Activated T-cell treated with anti-CD3 and anti-CD28 coated beads for 48 hours (primary cell): ENCODE measurements at regions not wholly inside any gene's neighbourhood (a gene's known extent, or its start where the extent isn't known, plus 50 kb on each side); places are given as distances from the start of the nearest gene placed in this dataset.

Experiments used
- DNase-seq: peaks from one replicate; pipeline ENCODE4 v3.0.0-alpha.2; 2020; ENCODE audit warnings: low read depth

GRCh38 chr18:78727877-78728783 lies 251.5 kb upstream of the SALL3 start:
- DNase-seq: no peak

DNA sequence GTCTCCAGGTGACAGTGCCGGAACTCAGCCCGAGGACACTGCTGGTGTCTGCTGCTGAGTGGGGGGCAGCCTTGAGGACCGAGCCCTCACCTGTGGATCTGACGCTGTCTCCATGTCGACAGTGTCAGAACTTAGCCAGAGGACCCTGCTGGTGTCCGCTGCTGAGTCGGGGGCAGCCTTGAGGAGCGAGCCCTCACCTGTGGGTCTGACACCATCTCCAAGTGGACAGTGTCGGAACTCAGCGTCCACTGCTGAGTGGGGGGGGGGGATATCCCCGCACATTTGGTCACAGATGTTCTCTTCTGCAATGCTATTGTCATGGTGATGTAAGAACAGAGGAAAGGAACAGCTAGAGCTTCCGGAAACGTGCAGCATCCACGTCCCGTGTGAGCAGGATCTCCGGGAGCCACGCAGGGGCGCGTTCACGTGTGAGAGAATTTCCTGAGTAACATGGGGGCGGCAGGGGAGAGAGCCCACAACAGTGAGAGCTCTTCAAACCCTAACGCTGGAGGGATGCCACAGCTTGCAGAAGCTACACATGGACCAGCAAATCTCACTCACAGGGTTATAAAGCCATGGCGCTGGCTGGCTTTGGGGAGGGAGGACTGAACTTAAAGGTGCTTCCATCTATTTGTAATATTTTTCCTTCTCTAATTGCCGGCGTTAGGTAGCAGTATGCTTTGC lies 250.7 kb upstream of the SALL3 start:
- no peak for DNase-seq

- no peak for DNase-seq
Observed at GRCh38 chr18:78730546-78730945, 249.1 kb upstream of the SALL3 start.

DNA sequence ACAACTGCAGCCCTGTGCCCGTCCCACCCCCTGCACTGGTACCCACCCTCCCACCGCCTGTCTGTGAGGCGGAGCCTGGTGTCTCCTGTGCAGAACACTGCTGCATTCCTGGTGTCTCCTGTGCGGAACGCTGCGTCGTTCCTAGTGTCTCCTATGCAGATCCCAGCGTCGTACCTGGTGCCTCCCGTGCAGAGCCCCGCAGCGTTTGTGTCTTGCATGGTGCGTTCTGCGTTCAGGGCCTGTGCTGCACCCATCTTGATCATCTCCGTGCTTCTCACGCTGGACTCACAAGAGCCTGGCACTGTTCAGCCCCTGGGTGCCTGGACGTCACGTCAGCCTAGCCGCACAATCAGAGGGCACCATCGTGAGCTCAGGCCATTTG lies 248.6 kb upstream of the SALL3 start:
- DNase-seq: no peak

- no peak for DNase-seq
Observed at GRCh38 chr18:78731398-78732032, 248.1 kb upstream of the SALL3 start.

- no peak for DNase-seq
Observed at GRCh38 chr18:78732273-78733210, 247.1 kb upstream of the SALL3 start.

DNA sequence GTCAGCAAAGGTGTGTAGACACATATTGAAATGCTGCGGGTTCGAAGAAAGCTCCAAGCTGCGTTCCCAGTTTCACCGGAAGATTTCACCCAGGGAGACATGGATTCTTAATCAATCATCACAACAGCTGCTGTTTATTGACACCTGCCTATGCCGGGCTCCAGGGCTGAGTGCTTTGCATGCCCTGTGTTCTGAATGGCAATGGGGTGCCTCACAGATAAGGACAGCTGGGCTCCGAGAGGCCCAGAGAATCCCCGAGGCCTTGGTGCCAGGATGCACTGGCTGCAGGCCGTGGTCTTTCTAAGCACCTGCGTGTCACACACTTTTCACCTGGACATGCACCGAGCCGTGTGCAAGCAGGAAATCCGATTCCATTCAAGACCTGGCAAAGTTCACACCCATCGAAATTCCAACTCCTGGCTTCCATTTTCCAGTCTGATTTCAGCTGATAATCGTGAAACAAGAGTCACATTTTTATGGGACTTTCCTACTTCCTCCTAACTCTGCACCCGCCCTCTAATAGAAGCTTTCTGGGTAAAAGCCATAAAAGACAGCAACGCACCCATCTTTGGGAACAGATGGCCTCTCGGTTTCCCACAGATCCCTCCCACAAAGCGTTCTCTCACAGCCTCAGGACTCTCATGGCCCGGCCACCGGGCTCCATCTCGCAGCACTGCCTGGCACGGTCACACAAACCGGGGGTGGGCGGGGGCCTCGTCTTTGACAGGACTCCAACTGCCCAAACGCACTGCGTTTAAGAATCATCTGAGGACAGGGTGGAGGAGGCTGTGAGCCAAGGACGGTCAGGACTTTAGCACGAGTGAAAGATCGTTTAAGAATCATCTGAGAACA lies 245.6 kb upstream of the SALL3 start:
- no peak for DNase-seq

- DNase-seq: no peak
Observed at GRCh38 chr18:78734614-78734945, 245.0 kb upstream of the SALL3 start.

- DNase-seq: no peak
Observed at GRCh38 chr18:78735131-78736014, 244.2 kb upstream of the SALL3 start.

DNA sequence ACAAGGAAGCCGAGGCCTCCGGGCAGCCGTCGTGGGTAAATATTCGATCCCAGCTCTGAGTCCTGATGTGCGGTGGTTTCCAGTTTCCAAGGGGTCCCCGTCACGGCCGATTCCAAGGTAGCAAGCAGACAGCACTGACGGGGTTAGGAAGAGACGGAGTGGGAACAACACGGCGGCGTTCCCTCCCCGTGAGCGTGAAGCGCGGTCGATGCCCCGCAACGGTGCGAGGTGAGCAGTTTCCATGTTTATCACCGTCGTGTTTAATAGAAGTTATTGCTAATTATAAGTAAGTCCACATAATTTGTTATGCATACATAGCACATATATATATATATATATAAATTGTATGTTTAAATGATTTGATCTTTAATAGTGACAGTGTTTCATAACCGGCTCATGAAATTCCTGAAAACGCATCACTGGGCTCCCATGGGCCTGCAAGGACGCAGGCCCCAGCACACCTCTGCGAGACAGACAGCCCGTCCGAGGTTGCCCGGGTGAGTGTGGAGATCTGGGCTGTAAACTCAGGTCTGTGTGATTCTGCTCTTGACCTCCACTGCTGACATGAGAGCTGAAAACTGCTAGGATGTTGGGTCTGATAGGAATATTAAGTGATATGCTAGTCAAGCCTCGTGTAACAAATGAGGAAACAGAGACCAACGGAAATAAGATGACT lies 243.5 kb upstream of the SALL3 start:
- no peak for DNase-seq

- no peak for DNase-seq
Observed at GRCh38 chr18:78737006-78737915, 242.4 kb upstream of the SALL3 start.

GRCh38 chr18:78738076-78738690 lies 241.4 kb upstream of the SALL3 start:
- no peak for DNase-seq

DNA sequence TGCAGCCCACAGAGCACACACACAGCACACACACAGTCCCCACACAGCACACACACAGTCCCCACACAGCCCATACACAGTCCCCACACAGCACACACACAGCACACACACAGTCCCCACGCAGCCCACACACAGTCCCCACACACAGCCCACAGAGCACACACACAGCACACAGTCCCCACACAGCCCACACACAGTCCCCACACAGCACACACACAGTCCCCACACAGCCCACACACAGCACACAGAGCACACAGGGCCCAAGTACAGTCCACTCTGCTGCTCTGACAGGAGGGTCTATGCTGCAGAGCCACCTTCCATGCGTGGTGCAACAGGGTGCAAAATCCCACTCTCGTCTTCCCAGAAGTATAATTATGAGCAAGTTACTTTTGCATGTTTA lies 240.5 kb upstream of the SALL3 start:
- no peak for DNase-seq

GRCh38 chr18:78739882-78740677 lies 239.5 kb upstream of the SALL3 start:
- DNase-seq: no peak

DNA sequence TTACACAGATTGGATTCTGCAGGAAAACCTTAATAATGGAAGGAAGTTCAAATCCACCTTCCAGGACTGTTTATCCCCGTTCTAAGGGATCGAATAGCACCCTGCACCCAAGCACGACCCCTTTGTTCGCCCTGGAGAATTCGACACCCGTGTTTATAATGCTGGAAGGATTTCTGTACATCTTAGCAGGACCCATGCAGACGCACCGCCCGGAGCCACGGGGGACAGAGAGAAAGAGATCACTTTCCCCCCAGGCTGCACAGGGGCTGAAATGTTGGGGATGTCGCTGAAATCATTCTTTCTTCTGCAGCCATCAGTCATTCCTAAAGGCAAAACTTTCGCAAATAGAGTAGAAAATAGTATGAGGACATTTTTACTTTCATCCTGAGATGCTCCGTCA lies 238.7 kb upstream of the SALL3 start:
- DNase-seq: no peak

DNA sequence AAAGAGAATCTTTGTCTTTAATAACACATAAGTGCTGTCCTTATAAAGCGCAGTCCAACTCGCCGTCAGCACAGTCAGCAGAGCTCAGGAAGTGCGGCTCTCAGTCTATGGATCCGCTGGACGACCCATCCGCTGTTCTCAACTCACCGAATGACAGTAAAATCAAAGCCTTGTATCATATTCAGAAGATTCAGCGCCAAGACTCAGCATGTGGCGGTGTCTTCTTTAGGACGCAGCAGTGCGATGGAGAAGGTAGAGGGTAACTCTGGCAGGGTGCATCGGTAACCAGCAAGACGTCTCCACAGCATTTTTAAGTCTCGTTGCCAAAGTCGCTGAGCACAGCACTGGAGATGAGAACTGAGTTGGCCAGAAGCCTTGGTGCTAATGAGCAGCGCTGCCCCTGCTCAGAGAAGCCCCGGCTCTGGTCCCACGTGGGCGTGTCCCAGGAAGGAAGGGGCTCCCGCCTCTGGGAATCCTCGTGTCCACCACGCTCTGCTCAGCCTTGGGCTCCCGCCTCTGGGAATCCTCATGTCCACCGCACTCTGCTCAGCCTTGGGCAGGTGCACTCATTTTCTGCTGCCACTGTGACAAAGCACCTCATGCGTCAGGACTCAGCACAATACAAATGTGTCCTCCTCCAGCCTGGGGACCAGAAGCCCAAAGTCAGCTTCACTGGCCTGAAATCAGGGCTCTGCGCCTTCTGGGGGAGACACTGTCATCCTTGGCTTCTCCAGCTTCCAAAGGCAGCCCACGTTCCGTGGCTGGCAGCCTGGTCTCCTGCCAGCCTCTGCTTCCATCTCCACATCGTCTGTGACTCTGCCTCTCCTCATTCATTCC lies 238.0 kb upstream of the SALL3 start:
- no peak for DNase-seq
